ENCODE measurements at regions not wholly inside any gene's neighbourhood (a gene's known extent, or its start where the extent isn't known, plus 50 kb on each side); places are given as distances from the start of the nearest gene placed in this dataset.

- DNase-seq (ENCODE audit: low read depth in 1 of 2, low spot score in 2 of 2) (no peak), FAIRE-seq (no peak)
- H2BK15ac ChIP-seq (ENCODE audit: low read length): no peak overlapping the region
- H3K79me1 ChIP-seq (ENCODE audit: low read depth, low read length): no peaks in the 10 kb centered on the region
- no peak overlapping the region for H2BK20ac ChIP-seq (ENCODE audit: low read length)
- no peaks in the 10 kb centered on the region for H3K27me3 ChIP-seq (replicated peaks in 1 of 4; ENCODE audit: control insufficient read depth in 3 of 4, extremely low read depth in 1 of 4, insufficient read depth in 3 of 4, low read length in 3 of 4)
- no peaks in the 10 kb centered on the region for H3K9me3 ChIP-seq (ENCODE audit: insufficient read depth in 2 of 2, low read depth in 1 of 2, low read length in 1 of 2)
- no peaks in the 10 kb centered on the region for H3K36me3 ChIP-seq (ENCODE audit: control insufficient read depth in 2 of 4, insufficient read depth in 4 of 4, low read length in 3 of 4)
- no peak overlapping the region for H2AFZ ChIP-seq (ENCODE audit: low read length)
- no peak overlapping the region for H2BK120ac ChIP-seq (replicated peaks; ENCODE audit: low read depth, low read length)
- no peak overlapping the region for H3K4me2 ChIP-seq (ENCODE audit: insufficient read depth in 1 of 2, low read depth in 2 of 2, low read length in 2 of 2)
- H3K9ac ChIP-seq (replicated peaks in 1 of 4; ENCODE audit: extremely low read depth in 1 of 4, low read depth in 3 of 4, low read length in 3 of 4): no peak overlapping the region
- H3K18ac ChIP-seq (ENCODE audit: extremely low read depth, low read length): no peak overlapping the region
- H3K4ac ChIP-seq (replicated peaks; ENCODE audit: insufficient read length, low read depth, low read length): no peak overlapping the region
- no peak overlapping the region for H4K8ac ChIP-seq (ENCODE audit: extremely low read depth, insufficient read depth, low read length)
- H3K79me2 ChIP-seq (ENCODE audit: control insufficient read depth in 1 of 2, insufficient read depth in 2 of 2, low read length in 2 of 2): no peaks in the 10 kb centered on the region
- no peak overlapping the region for H3K27ac ChIP-seq (ENCODE audit: low read depth, low read length)
- POLR2A ChIA-PET (ENCODE audit: partially characterized antibody): no interaction called here
- no peak for TF ChIP-seq KDM1A (IDR thresholded peaks at IDR 0.05; ENCODE audit: borderline replicate concordance, low read length)
- TF ChIP-seq CBX8 (IDR thresholded peaks at IDR 0.05; ENCODE audit: borderline replicate concordance, low read depth, low read length): no peak
- TF ChIP-seq ATF2 (IDR thresholded peaks at IDR 0.05; ENCODE audit: low read length): no peak
- no peak for TF ChIP-seq SIN3A (conservative IDR thresholded peaks at IDR 0.05 in 1 of 2, IDR thresholded peaks at IDR 0.05 in 1 of 2; ENCODE audit: low read depth in 1 of 2, low read length in 2 of 2)
- TF ChIP-seq ZNF274 (IDR thresholded peaks at IDR 0.05; ENCODE audit: borderline replicate concordance, extremely low read depth, low read length): no peak
- no peak for TF ChIP-seq SP4 (IDR thresholded peaks at IDR 0.05; ENCODE audit: low read length)
- TF ChIP-seq CHD2 (IDR thresholded peaks at IDR 0.05; ENCODE audit: low read length): no peak
- TF ChIP-seq YY1 (IDR thresholded peaks at IDR 0.05; ENCODE audit: low read depth, low read length): no peak
- TF ChIP-seq RFX5 (IDR thresholded peaks at IDR 0.05; ENCODE audit: borderline replicate concordance, low read depth, low read length): no peak
- TF ChIP-seq CEBPB (IDR thresholded peaks at IDR 0.05; ENCODE audit: low read depth, low read length): no peak
- no peak for TF ChIP-seq NRF1 (IDR thresholded peaks at IDR 0.05; ENCODE audit: low read depth, low read length)
- H2AK5ac ChIP-seq (ENCODE audit: low read depth, low read length): no peak overlapping the region
- H4K5ac ChIP-seq (ENCODE audit: insufficient read length, low read depth, low read length): no peak overlapping the region
- H4K91ac ChIP-seq (replicated peaks; ENCODE audit: insufficient read length, low read length): no peak overlapping the region
- H3K4me1 ChIP-seq (replicated peaks in 1 of 4; ENCODE audit: control insufficient read depth in 3 of 4, insufficient read depth in 4 of 4, low read length in 3 of 4): no peaks in the 10 kb centered on the region; a peak in 1 of 7 replicates
- no peak overlapping the region for H2BK5ac ChIP-seq (ENCODE audit: low read depth, low read length)
- H3K14ac ChIP-seq (ENCODE audit: insufficient read length): no peak overlapping the region
- H3K56ac ChIP-seq (replicated peaks; ENCODE audit: insufficient read length, low read depth, low read length): no peak overlapping the region
- no peaks in the 10 kb centered on the region for H3K23me2 ChIP-seq (ENCODE audit: low read depth, low read length)
- CTCF ChIA-PET (ENCODE audit: partially characterized antibody): interaction anchor here (0.6 to 5.1 kb wide), 4 partner anchors 8 to 128 kb away, joined by 3 to 32 read pairs (median 4); no protein-coding TSS in a partner anchor
- no peaks in the 10 kb centered on the region for H4K20me1 ChIP-seq (replicated peaks in 1 of 2; ENCODE audit: control insufficient read depth in 1 of 2, insufficient read depth in 2 of 2, low read length in 2 of 2)
- no peak overlapping the region for H3K23ac ChIP-seq (ENCODE audit: insufficient read length)
- H3K4me3 ChIP-seq (ENCODE audit: extremely low read depth in 1 of 4, insufficient read depth in 2 of 4, low read depth in 3 of 4, low read length in 4 of 4): no peak overlapping the region
- 45% methylated on average over 2 of the region's 2 CpGs; no CpG with 5 or more reads in 1 of the 2 experiments for WGBS, 2 experiments (ENCODE audit: extremely low coverage in 1 of 2, insufficient coverage in 1 of 2, insufficient read length in 1 of 2, insufficient replicate concordance in 2 of 2, low coverage in 1 of 2, low lambda C conversion rate in 2 of 2, missing lambda C conversion rate in 1 of 2)
- no peak overlapping the region for H2BK12ac ChIP-seq (ENCODE audit: low read depth, low read length)
These were observed 62.3 kb upstream of the TMEM178A start for GRCh38 chr2:39603436-39603835.

Measured in H1 (cell line).